HG02852 (cell line): ENCODE measurements at regions not wholly inside any gene's neighbourhood (a gene's known extent, or its start where the extent isn't known, plus 50 kb on each side); places are given as distances from the start of the nearest gene placed in this dataset.
"Not testable (repeated sequence)": the region's sequence is repeated elsewhere in the genome, so short reads cannot be mapped to it uniquely, and the experiment has no call there.

Source experiments
- ATAC-seq: cut with Tn5 transposase; IDR thresholded peaks from one replicate; pipeline ENCODE4 v1.9.1; 2021; ENCODE audit warnings: mild to moderate bottlenecking, moderate library complexity; ENCODE audit not compliant: unreplicated experiment

DNA sequence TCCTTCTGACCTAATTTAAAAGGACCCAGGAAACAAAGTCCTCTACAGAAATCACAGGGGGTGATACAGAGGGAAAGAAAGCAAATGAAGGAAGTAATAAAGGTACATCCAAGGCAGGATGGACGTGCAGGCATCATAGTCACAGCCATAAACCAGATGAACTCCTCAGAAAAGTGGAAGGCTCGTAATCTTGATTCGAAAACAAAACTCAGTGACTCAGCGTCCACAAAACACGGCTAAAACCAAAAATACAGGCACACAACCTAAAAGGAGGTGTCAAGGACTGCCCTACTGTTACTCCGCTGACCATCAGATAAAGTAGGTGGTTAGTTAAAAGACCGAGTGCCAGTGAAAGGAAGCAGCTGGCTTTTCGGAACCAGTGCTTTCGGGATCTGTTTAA lies 81.5 kb downstream of the TRIM69 start:
- ATAC-seq = not testable (repeated sequence)

DNA sequence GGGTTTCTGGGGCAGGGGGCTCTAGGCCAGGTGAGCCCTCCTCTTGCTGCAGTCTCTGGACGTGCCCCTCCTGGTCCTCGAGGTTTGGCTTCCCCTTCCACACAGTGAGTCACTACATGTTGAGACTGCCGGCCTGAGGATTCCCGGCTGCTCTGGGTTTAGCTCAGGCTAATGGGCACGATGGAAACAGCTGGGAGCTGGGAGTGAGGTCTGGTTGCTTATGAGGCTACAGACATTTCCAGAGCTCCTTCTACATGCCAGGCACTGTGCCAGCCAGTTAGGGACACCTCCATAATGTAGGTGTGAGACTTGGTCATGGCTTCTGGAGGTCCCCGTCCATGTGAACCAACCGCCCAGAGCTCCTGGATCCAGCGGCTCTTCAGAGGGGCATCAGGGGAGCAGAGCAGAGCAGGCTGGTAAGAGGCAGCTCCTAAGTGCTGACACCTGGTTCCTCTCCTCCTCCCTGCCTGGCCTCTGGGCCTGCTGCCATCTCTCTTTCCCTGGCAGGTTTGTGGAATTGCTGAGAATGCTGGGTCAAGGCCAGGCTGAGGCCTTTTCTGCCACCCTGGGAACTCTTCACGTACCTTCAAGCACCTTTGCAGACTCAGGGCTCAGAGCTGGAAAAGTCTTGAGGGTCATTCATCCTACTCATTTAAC lies 83.1 kb downstream of the TRIM69 start:
- not testable (repeated sequence) for ATAC-seq

DNA sequence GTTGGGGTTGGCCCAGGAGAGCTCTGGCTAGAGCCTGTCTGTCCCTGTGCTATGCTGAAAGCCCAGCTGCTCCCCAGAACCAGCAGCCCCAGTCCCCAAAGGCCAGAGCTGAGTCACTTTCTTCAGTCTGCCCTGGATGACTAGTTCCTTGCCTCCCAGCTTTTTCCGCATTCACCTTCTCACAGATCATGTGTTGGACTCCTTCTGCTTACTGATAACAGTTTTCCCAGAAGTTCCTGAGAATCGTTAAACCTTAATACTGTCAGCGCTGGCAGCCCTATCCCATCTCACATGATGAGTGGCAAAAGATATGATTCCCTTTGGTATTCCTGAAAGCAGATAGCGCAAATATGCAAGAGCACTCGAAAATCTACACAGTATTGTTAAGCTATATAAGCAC lies 84.2 kb downstream of the TRIM69 start:
- not testable (repeated sequence) for ATAC-seq

DNA sequence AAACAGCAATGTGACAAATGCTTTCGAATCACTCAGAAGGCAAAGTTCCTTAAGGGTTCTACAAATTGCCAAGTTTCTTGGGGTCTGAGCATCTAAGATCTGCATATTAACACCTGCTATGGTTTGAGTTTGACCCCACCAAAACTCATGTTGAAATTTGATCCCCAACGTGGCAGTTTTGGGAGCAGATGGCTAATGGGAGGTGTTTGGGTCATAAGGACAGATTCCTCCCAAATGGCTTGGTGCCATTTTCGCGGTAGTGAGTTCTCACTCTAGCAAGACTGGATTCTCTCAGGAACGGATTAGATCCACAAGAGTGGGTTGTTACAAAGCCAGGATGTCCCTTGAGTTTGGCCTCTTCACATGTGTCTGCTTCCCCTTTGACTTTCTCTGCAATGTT lies 84.6 kb downstream of the TRIM69 start:
- ATAC-seq = not testable (repeated sequence)

DNA sequence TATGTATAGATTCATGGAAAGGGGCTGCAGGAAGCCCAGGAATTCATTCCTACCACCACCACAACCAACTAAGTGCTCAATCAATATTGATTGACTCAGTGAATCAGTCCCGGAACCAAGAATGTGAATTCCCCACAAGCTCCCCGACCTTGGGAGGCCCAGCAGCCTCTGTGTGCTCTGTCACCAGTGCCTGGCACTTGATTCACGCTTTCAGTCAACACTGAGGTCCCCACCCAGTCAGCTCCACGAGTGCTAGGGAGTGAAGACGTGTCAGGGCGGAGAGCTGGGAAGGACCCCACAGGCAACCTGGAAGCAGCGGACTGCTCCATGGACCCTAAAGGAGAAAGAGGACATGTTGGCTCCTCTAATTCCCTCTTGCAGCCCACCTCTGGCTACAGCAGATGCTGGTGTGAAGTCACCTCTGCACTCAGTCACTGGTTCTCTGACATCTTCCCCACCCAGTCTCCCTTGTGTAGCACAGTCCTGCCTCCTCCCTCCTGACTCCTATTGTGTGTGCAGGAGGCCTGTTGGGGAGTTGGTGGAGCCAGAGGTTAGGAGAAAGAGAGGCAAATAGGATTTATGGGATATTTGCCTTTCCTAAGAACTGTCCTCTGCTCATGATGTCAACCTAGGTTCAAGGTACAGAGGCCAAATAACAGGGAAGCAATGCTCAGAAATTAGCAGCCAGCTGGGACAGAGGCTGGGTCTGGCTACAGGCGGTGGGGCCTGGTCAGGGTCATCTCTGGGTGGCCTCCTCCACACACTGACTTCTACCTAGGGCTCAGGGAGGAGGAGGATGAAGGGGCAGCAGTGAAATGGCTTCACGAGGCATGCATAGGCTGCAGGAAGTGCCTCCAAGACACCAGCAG lies 88.2 kb downstream of the TRIM69 start:
- not testable (repeated sequence) for ATAC-seq

DNA sequence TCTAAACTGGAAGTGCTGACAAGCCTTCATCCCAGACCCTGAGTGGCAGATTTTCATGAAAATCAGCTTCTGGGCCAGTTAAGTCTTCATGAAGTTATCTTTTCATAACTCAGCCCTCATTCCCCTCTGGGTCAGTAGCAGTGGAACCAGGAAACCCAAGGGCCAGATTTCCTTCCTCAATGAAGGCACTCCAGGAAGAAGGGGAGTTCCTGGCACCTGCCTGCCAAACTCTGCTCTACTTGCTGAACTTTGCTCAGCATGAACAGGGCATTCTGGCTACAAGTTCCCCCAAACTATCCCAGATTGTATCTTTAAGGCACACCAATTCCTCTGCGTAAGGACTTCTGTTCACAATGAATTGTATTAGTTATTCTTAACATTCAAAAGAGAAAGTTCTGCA lies 90.3 kb downstream of the TRIM69 start:
- ATAC-seq = not testable (repeated sequence)

DNA sequence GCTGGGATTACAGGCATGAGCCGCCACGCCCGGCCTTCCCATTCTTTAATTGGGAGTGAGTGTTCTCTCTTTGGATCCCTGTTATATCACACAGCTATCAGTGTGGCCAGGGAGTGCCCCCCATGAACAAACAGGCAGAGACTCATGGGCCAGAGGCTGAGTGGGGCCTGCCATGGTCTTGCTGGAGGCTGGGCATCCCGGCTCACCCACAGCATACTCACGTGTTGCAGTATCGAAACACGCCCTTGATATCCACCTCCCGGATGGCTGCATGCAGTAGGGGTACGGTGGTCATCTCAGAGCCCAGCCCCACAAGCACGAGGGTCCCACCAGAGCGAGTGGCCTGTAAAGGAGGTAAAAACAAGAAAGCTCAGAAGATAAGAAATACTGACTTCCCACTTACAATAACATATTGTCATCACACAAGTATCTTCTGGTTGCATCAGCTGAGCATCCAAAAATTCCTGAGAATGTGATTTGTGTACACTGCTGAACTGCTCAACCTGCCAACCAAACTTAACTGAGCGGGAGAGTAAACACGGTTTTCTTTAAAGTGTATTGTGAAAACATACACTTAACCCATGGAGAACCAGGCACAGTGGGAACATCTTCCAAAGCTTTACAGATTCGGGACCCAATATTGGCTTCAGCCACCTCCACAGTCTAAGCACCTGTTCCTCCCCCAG lies 92.0 kb downstream of the TRIM69 start:
- not testable (repeated sequence) for ATAC-seq

DNA sequence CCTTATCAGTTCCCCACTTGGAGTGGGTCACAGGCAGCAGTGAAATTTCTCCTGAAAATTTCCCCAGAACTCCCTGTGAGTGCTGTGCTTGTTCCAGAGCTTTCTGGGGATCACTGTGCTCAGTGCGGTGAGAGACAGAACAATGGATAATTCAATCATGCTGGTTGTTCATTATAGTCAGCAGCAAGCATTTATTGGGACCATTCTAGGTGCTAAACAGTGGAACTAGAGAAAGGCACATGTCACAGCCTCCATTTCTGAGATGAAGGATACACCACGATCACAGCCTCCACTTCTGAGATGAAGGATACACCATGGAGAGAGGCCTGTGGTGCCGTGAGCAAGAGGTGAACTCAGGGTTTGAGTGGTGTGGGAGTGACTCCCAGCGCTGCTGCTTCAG lies 92.8 kb downstream of the TRIM69 start:
- not testable (repeated sequence) for ATAC-seq

DNA sequence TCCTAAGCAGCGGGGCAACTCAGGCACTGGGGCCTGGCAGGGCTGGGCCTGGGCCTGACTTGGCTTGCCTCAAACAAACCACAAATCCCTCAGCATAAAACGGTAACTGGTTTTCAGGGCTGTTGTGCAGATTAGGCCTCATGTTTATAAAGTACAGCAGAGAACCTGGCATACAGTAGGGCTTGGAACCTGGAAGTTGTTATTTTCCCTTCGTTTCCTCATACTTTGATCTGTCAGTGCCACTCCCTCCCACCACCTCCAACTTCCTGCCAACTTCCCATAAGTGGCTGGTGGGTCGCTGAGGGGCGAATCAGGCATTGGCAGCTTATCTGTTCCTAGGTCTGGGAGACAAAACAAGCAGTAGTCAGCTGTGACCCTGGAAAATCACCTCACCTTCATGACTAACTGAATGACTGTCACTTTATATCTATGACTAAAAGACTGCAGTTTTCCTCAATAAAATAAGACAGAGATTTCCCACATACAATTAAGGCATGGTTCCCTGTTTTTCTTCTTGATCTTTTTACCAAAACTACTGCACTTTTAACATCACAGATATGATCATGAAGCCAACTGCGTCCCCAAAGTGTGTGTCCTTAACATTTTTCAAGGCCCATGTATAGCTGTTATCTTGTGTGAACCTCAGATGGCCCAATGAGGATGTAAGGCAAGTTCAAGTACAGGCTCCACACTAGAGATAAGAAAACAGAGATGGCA lies 94.5 kb downstream of the TRIM69 start:
- not testable (repeated sequence) for ATAC-seq

DNA sequence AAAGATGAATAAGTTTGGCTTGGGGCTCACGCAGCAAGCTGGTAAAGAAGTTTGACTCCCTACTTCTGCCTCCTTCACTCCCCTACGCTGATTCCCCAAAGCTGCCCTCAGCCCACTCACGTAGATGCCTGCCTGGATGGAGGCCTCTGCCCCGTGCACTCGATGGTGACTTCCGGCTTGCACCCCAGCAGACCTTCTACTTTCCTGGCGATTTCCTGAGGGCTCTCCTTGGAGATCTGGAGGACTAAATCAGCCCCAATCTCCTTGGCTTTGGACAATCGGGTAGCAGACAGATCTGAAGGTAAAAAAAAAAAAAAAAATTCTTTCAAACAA lies 95.0 kb downstream of the TRIM69 start:
- ATAC-seq = not testable (repeated sequence)

DNA sequence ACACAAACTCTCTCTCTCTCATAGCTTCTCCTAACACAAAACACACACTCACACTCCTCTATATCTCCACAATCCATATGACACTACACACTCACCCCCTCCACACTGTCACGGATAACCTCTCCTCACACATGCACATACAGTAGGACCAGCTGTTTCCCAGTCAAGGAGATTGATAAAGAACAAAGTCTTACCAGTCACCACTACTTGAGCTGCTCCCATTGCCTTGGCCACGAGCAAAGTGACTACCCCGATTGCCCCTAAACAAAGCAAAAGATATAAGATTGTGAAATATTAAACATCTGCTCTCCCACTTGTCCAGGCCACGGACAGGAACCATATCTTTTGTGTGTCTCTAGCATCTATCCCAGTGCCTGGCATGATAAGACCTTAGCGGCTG lies 95.8 kb downstream of the TRIM69 start:
- ATAC-seq = not testable (repeated sequence)

DNA sequence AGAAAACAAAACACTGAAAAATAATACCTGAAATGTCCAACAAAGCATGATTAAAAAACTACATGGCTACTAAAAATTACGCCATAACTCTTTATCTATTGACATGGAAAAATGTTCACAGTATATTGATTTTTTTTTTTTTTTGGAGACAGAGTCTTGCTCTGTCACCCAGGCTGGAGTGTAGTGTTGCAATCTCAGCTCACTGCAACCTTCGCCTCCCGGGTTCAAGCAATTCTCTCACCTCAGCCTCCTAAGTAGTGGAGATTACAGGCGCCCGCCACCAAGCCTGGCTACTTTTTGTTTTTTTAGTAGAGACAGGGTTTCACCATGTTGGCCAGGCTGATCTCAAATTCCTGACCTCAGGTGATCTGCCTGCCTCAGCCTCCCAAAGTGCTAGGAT lies 96.8 kb downstream of the TRIM69 start:
- not testable (repeated sequence) for ATAC-seq

DNA sequence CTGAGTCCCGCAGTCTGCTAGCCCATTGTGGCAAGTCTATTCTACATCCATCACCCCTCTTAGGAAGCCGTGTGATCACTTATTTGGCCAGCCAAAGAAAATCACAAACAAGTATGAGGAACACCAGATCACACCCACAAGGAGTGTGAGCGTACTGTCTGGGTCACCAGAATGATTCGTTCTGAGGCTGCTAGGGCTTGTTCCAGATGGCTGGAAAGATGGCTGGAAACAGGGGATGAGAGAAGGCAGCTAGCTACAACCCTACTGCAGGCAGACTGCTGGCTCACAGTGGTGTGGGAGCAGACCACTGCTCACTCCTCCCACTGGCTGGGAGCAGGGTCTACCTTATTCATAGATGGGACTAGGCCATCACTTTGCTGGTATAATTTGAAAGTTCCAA lies 97.4 kb downstream of the TRIM69 start:
- ATAC-seq = not testable (repeated sequence)

DNA sequence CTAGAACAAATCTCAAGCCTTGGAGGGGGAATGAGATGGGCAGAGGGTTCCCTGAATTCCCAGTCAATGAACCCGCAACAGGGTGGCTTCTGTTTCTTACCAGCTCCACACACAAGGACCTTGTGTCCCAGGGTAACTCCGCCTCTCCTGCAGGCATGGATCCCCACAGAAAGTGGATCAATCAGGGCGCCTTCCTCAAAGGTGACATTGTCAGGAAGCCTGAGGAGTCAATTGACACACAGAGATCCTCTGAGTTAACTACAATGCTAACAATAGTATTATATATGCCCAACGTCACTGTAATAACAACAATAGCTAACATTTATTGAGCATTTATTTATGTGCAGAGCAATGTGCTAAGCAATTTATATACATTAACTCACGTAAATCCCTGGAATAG lies 98.8 kb downstream of the TRIM69 start:
- not testable (repeated sequence) for ATAC-seq

DNA sequence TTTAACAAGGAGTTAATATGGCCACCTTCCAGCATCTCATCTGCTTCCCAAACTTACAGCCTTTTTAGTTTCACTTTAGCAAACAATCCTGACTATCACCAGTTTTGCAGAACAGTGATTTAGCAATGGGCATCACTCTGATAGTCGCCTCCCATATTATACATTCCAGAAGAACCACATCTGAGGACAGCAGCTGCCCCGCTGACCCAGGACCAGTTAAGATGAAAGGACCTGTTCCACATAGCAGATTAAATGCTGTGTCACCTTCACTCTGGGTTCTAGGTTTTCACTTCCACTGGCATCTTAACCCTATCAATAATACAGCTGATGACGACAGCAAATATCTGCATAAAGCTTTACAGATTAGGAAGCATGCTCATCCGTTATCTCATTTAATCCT lies 99.8 kb downstream of the TRIM69 start:
- no peak for ATAC-seq

DNA sequence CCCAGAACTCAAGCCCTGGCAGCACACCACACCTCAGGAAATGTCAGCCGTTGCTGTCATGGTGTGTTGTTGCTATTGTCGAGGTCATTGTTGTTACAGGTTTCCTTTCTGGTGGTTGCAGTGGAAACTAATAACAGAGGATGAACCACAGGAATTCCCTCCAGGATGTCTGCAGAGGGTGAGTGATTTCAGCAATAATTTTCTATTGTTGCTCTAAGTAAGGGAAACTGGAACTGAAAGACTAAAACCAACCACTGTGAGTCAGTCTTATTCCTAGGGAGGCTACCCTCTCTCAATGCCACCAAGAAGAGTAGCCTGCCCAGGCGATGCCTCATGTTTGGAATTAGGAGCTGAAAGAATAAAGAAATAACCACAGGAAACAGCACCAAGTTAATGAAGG lies 102.6 kb downstream of the TRIM69 start:
- ATAC-seq = not testable (repeated sequence)

DNA sequence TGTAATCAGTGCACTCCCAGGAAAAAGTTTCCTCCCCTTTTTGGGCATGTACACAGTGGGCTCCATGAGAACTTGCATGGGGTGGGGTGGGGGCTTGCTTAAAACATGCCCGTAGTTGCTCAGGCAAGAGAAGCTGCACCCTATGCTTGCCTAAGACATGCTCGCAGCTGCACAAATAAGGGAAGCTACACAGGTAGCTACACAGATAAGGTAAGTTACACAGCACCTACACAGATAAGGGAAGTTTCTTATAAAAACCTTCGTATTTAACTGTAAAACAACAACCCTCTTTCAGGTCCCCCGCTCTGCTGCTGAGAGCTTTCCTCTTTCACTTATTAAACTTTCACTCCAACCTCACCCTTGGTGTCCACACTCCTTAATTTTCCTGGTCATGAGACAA lies 105.4 kb downstream of the TRIM69 start:
- not testable (repeated sequence) for ATAC-seq

DNA sequence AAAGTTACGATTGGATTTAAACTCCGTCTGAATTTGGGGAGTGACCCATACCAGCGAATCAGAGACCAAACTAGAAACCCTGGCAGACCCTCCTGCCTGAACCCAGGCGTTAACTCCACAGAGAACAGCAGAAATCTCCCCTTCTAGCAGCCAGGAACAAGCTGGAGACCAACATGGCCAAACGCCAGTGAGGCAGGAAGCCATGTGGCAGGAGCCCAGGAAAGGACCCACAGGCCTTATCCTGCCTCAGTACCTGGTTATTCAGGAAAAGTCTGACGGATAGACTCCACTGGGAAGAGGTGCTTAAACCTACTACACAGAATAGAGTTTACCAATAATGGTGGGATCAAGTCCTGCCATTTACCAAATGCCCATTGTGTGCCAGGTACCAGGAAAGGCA lies 106.6 kb downstream of the TRIM69 start:
- not testable (repeated sequence) for ATAC-seq

DNA sequence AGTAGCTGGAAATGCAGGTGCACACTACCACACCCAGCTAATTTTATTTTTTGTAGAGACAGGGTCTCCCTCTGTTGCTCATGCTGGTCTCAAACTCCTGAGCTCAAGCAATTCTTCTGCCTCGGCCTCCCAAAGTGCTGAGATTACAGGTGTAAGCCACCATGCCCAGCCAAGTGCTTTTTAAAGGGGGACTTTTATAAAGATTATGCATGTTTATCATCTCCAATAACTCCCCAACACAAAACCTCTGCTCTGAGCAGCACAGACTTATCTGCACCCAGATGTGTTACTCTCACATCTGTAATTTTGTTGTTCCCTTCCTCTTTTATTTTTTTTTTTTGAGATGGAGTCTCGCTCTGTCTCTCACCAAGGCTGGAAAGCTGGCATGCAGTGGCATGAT lies 108.6 kb downstream of the TRIM69 start:
- not testable (repeated sequence) for ATAC-seq

DNA sequence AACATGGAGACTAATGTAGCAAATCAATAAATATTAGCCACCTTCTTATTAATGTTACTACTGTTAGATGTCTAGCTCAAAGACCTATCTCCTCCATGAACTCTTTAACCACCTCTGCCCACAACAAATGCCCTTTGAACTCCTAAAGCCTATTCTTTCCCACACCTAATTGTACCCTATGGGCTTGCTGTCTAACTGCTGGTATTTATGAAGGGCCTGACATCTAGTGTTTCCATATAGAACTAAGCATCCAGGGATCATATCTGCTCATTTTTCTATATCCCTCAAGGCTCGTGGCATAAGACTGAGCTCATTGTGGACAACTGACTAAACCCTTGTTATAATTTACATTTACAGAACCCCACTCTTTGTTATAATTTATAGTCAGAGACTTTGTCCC lies 109.8 kb downstream of the TRIM69 start:
- not testable (repeated sequence) for ATAC-seq

DNA sequence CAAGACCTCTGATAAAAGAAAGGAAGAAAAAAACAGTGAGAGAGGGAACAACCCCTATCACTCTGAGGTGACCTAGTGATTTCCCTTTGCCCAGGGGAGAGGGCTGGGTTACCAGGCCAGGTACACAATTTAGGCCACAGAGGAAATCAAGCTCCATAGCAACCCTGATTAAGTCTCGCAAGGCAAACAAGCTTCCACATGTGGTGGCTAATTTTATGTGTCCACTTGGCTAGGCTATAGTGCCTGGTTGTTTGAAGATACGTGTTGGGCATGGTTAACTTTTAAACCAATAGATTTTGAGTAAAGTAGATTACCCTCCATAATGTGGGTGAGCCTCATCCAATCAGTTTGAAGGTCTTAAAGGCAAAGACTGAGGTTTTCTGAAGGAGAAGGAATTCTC lies 108.9 kb upstream of the TERB2 start:
- ATAC-seq = not testable (repeated sequence)
